ENCODE measurements at regions not wholly inside any gene's neighbourhood (a gene's known extent, or its start where the extent isn't known, plus 50 kb on each side); places are given as distances from the start of the nearest gene placed in this dataset.
"Not testable (repeated sequence)": the region's sequence is repeated elsewhere in the genome, so short reads cannot be mapped to it uniquely, and the experiment has no call there.

DNA sequence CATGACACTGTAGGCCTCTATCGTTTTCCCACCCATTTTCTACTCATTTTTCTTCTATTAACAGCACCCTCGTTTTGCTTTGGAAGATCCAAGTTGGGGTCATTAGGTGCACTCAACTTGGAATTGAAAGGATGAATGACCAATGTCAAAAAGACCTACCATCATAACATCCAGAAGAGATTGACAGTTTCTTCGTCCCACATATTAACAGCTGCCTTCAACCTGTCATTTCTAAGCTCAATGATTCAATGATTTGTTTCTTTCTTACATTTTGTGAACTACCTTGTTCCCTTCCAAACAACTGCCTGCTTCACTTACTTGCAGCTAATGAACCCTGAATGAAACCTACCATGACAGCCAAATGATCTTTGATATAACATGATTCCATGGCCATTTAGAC lies 224.0 kb upstream of the KCNH7 start:
- Histone ChIP-seq H3K27me3 (ENCODE audit: insufficient read depth, insufficient read length) (no peaks in the 10 kb centered on the region), H3K4me3 (ENCODE audit: insufficient read length, low read depth) (no peak overlapping the region), H3K9ac (ENCODE audit: insufficient read length, low read depth) (no peak overlapping the region), H3K4me1 (ENCODE audit: insufficient read depth, insufficient read length) (no peaks in the 10 kb centered on the region), H3K36me3 (ENCODE audit: insufficient read depth, insufficient read length, low read length) (no peaks in the 10 kb centered on the region), H3K9me3 (ENCODE audit: insufficient read depth, low read length) (no peaks in the 10 kb centered on the region; the same call in 1 of the 2 replicates)
- TF ChIP-seq YY1 (IDR thresholded peaks at IDR 0.05; ENCODE audit: insufficient read depth, insufficient read length) (no peak), ZNF274 (IDR thresholded peaks at IDR 0.05; ENCODE audit: low read depth, low read length) (no peak), SUZ12 (IDR thresholded peaks at IDR 0.05; ENCODE audit: extremely low read depth, insufficient read depth, insufficient read length) (no peak)
- no peak for DNase-seq (ENCODE audit: low read depth, low spot score)

DNA sequence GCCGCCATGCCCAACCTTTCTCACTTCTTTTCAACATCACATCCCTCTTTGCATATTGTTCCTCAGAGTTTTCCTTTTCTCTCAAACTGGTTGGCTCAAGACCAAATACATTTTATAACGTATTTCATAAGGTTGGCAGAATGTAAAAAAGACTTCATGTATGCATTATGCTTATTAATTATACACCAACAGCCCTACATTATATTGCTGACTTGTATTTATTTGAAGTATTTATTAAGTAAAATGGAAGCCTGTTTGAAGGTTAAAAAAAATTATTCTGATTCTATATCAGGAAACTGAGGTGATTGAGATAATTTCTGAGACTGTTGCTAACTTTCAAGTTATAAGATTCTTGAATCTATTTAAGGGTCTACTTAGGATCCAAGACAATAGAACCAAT lies 208.0 kb upstream of the KCNH7 start:
- TF ChIP-seq SUZ12 (IDR thresholded peaks at IDR 0.05; ENCODE audit: extremely low read depth, insufficient read depth, insufficient read length), result no peak
- no peak for TF ChIP-seq ZNF274 (IDR thresholded peaks at IDR 0.05; ENCODE audit: low read depth, low read length)
- TF ChIP-seq YY1 (IDR thresholded peaks at IDR 0.05; ENCODE audit: insufficient read depth, insufficient read length), result no peak
- DNase-seq (ENCODE audit: low read depth, low spot score), result no peak
- H3K9me3 ChIP-seq (ENCODE audit: insufficient read depth, low read length), result no peaks in the 10 kb centered on the region
- H3K27me3 ChIP-seq (ENCODE audit: insufficient read depth, insufficient read length), result no peaks in the 10 kb centered on the region
- H3K4me1 ChIP-seq (ENCODE audit: insufficient read depth, insufficient read length), result no peaks in the 10 kb centered on the region
- no peaks in the 10 kb centered on the region for H3K36me3 ChIP-seq (ENCODE audit: insufficient read depth, insufficient read length, low read length)
- no peak overlapping the region for H3K9ac ChIP-seq (ENCODE audit: insufficient read length, low read depth)
- no peak overlapping the region for H3K4me3 ChIP-seq (ENCODE audit: insufficient read length, low read depth)

DNA sequence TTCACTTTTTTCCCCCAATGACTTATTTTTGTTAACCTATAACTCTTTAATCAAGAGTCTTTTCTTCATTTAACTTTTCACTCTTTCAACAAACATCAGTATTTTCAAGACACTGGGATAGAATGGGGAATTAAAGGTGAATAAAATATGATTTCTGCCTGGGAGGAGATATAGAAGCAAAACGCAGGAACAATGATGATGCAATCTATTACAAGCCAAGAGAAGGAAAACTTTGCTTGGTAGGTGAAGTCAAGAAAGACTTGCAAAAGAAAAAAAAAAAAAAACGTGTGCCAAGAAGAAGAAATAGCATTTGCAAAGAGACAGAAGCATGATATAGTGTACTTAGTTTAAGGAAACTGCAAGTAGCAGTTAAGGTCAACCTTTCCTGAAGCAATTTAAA lies 207.3 kb upstream of the KCNH7 start:
- H3K9me3 ChIP-seq (ENCODE audit: insufficient read depth, low read length), result no peaks in the 10 kb centered on the region
- no peak overlapping the region for H3K4me3 ChIP-seq (ENCODE audit: insufficient read length, low read depth)
- no peak for TF ChIP-seq SUZ12 (IDR thresholded peaks at IDR 0.05; ENCODE audit: extremely low read depth, insufficient read depth, insufficient read length)
- TF ChIP-seq ZNF274 (IDR thresholded peaks at IDR 0.05; ENCODE audit: low read depth, low read length), result no peak
- no peak for TF ChIP-seq YY1 (IDR thresholded peaks at IDR 0.05; ENCODE audit: insufficient read depth, insufficient read length)
- H3K27me3 ChIP-seq (ENCODE audit: insufficient read depth, insufficient read length), result no peaks in the 10 kb centered on the region
- no peaks in the 10 kb centered on the region for H3K36me3 ChIP-seq (ENCODE audit: insufficient read depth, insufficient read length, low read length)
- no peak overlapping the region for H3K9ac ChIP-seq (ENCODE audit: insufficient read length, low read depth)
- DNase-seq (ENCODE audit: low read depth, low spot score), result no peak
- H3K4me1 ChIP-seq (ENCODE audit: insufficient read depth, insufficient read length), result no peaks in the 10 kb centered on the region

DNA sequence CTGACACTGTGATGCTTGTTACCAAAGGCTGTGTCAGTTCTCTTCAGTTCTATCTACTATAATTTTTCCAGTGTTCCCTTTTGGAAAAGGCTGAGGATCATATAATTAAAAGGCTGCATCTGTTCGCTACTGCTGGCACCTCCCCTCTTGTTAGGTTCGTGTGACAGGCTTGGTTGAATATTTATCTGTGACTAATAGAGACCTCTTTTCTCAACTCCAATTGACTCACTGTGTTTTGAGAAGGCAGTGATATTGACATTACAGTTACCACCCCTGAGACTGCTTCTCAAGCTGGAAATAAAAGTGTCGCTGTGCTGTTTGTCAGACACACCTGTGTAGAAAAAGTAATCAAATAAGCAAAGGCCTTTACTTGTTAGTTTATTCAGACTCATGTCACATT lies 205.5 kb upstream of the KCNH7 start:
- H3K27me3 ChIP-seq (ENCODE audit: insufficient read depth, insufficient read length), result no peaks in the 10 kb centered on the region
- no peak for TF ChIP-seq ZNF274 (IDR thresholded peaks at IDR 0.05; ENCODE audit: low read depth, low read length)
- TF ChIP-seq YY1 (IDR thresholded peaks at IDR 0.05; ENCODE audit: insufficient read depth, insufficient read length), result no peak
- H3K36me3 ChIP-seq (ENCODE audit: insufficient read depth, insufficient read length, low read length), result no peaks in the 10 kb centered on the region
- no peaks in the 10 kb centered on the region for H3K9me3 ChIP-seq (ENCODE audit: insufficient read depth, low read length)
- H3K4me1 ChIP-seq (ENCODE audit: insufficient read depth, insufficient read length), result no peaks in the 10 kb centered on the region
- no peak for DNase-seq (ENCODE audit: low read depth, low spot score)
- H3K4me3 ChIP-seq (ENCODE audit: insufficient read length, low read depth), result no peak overlapping the region
- no peak overlapping the region for H3K9ac ChIP-seq (ENCODE audit: insufficient read length, low read depth)

DNA sequence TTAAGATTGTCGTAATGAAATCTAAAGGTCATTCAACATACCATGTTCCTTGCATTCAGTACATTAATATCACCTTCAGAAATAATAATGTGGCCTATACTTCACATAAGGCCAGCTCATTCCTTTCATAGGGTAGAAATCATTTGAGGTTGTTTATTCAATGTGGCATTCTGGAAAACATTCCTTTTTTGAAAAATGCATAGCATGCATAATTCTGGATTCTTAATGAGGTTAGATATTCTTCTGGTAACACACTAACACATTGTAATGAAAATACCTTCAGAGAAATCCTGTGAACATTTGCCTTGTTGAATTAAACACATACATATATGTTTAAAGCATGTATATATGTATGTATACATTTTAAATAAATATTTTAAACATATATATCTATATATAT lies 204.6 kb upstream of the KCNH7 start:
- no peak overlapping the region for H3K4me3 ChIP-seq (ENCODE audit: insufficient read length, low read depth)
- no peaks in the 10 kb centered on the region for H3K36me3 ChIP-seq (ENCODE audit: insufficient read depth, insufficient read length, low read length)
- no peaks in the 10 kb centered on the region for H3K9me3 ChIP-seq (ENCODE audit: insufficient read depth, low read length)
- no peak for DNase-seq (ENCODE audit: low read depth, low spot score)
- no peak overlapping the region for H3K9ac ChIP-seq (ENCODE audit: insufficient read length, low read depth)
- no peaks in the 10 kb centered on the region for H3K4me1 ChIP-seq (ENCODE audit: insufficient read depth, insufficient read length)
- no peak for TF ChIP-seq SUZ12 (IDR thresholded peaks at IDR 0.05; ENCODE audit: extremely low read depth, insufficient read depth, insufficient read length)
- no peak for TF ChIP-seq ZNF274 (IDR thresholded peaks at IDR 0.05; ENCODE audit: low read depth, low read length)
- no peak for TF ChIP-seq YY1 (IDR thresholded peaks at IDR 0.05; ENCODE audit: insufficient read depth, insufficient read length)
- no peaks in the 10 kb centered on the region for H3K27me3 ChIP-seq (ENCODE audit: insufficient read depth, insufficient read length)

DNA sequence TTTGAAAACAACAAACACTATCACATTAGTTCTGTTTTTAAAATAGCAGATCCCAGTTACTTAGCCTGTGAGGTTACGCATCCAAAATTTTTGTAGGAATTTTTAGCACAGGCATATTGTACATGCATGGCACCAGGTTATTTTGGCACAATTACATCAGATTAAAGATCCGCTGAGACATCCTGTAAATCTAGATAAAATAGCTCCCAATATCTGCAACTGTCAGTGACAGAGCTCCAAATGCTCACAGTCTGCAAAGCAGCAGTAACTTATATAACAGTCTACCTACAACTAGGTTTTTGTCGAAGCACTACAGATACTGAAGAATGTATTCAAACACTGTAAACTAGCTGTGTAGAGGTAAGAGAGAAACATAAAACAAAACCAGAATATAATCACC lies 200.7 kb upstream of the KCNH7 start:
- no peaks in the 10 kb centered on the region for H3K27me3 ChIP-seq (ENCODE audit: insufficient read depth, insufficient read length)
- H3K36me3 ChIP-seq (ENCODE audit: insufficient read depth, insufficient read length, low read length), result no peaks in the 10 kb centered on the region
- no peak overlapping the region for H3K9ac ChIP-seq (ENCODE audit: insufficient read length, low read depth)
- no peak for DNase-seq (ENCODE audit: low read depth, low spot score)
- TF ChIP-seq YY1 (IDR thresholded peaks at IDR 0.05; ENCODE audit: insufficient read depth, insufficient read length), result no peak
- TF ChIP-seq SUZ12 (IDR thresholded peaks at IDR 0.05; ENCODE audit: extremely low read depth, insufficient read depth, insufficient read length), result no peak
- no peak for TF ChIP-seq ZNF274 (IDR thresholded peaks at IDR 0.05; ENCODE audit: low read depth, low read length)
- no peaks in the 10 kb centered on the region for H3K9me3 ChIP-seq (ENCODE audit: insufficient read depth, low read length)
- no peaks in the 10 kb centered on the region for H3K4me1 ChIP-seq (ENCODE audit: insufficient read depth, insufficient read length)
- no peak overlapping the region for H3K4me3 ChIP-seq (ENCODE audit: insufficient read length, low read depth)

DNA sequence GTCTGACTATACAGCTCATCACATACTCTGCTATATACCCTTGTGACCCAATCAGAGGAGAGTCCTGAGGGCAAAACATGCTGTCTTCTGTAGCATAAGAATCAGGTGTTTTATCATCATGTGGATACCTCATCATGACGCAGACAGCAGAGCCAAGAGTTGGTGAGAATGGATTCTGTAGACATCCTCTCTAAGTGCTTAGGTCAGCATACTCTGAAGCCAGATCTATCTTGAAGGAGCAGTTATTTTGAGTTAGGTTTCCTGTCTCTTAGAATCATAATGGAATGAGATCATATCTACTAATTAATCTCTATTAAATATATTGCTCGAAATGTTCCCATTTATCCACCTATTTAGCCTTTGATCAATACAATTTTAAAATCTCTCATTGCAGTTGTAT lies 190.2 kb upstream of the KCNH7 start:
- TF ChIP-seq ZNF274 (IDR thresholded peaks at IDR 0.05; ENCODE audit: low read depth, low read length) (no peak), YY1 (IDR thresholded peaks at IDR 0.05; ENCODE audit: insufficient read depth, insufficient read length) (no peak), SUZ12 (IDR thresholded peaks at IDR 0.05; ENCODE audit: extremely low read depth, insufficient read depth, insufficient read length) (no peak)
- no peaks in the 10 kb centered on the region for H3K9me3 ChIP-seq (ENCODE audit: insufficient read depth, low read length)
- no peak for DNase-seq (ENCODE audit: low read depth, low spot score)

DNA sequence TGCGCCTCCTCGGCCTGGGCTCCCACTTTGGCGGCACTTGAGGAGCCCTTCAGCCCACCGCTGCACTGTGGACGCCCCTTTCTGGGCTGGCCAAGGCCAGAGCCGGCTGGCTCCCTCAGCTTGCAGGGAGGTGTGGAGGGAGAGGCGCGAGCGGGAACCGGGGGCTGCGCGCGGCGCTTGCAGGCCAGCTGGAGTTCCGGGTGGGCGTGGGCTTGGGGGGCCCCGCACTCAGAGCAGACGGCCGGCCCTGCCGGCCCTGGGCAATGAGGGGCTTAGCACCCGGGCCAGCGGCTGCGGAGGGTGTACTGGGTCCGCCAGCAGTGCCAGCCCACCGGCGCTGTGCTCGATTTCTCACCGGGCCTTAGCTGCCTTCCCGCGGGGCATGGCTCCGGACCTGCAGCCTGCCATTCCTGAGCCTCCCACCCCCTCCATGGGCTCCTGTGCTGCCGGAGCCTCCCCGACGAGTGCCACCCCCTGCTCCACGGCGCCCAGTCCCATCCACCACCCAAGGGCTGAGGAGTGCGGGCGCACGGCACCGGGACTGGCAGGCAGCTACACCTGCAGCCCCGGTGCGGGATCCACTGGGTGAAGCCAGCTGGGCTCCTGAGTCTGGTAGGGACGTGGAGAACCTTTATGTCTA lies 187.7 kb upstream of the KCNH7 start:
- not testable (repeated sequence) for H3K4me3 ChIP-seq (ENCODE audit: insufficient read length, low read depth); DNase-seq (ENCODE audit: low read depth, low spot score); H3K9me3 ChIP-seq (ENCODE audit: insufficient read depth, low read length); H3K27me3 ChIP-seq (ENCODE audit: insufficient read depth, insufficient read length); H3K4me1 ChIP-seq (ENCODE audit: insufficient read depth, insufficient read length); H3K9ac ChIP-seq (ENCODE audit: insufficient read length, low read depth); H3K36me3 ChIP-seq (ENCODE audit: insufficient read depth, insufficient read length, low read length)

More for the DNA sequence above, 190.2 kb upstream of the KCNH7 start:
- H3K9ac ChIP-seq (ENCODE audit: insufficient read length, low read depth), result no peak overlapping the region
- no peaks in the 10 kb centered on the region for H3K4me1 ChIP-seq (ENCODE audit: insufficient read depth, insufficient read length)
- no peaks in the 10 kb centered on the region for H3K27me3 ChIP-seq (ENCODE audit: insufficient read depth, insufficient read length)
- H3K36me3 ChIP-seq (ENCODE audit: insufficient read depth, insufficient read length, low read length), result no peaks in the 10 kb centered on the region
- no peak overlapping the region for H3K4me3 ChIP-seq (ENCODE audit: insufficient read length, low read depth)

DNA sequence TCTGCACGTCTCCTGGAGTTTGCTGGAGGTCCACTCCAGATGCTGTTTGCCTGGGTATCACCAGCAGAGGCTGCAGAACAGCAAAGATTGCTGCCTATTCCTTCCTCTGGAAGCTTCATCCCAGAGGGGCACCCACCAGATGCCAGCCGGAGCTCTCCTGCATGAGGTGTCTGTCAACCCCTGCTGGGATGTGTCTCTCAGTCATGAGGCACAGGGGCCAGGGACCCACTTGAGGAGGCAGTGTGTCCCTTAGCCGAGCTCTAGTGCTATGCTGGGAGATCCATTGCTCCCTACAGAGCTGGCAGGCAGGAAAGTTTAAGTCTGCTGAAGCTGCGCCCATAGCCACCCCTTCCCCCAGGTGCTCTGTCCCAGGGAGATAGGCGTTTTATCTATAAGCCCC lies 178.3 kb upstream of the KCNH7 start:
- H3K4me1 ChIP-seq (ENCODE audit: insufficient read depth, insufficient read length); H3K9ac ChIP-seq (ENCODE audit: insufficient read length, low read depth); DNase-seq (ENCODE audit: low read depth, low spot score); H3K4me3 ChIP-seq (ENCODE audit: insufficient read length, low read depth); H3K9me3 ChIP-seq (ENCODE audit: insufficient read depth, low read length); H3K36me3 ChIP-seq (ENCODE audit: insufficient read depth, insufficient read length, low read length); H3K27me3 ChIP-seq (ENCODE audit: insufficient read depth, insufficient read length): not testable (repeated sequence)
